SU-DHL-6 (cell line): ENCODE measurements at regions not wholly inside any gene's neighbourhood (a gene's known extent, or its start where the extent isn't known, plus 50 kb on each side); places are given as distances from the start of the nearest gene placed in this dataset.

Experiments used
- EZH2phosphoT487 ChIP-seq: fragments of 200-600 bp; sonication (generic), shearing (Covaris generic); conservative IDR thresholded peaks from 2 replicates; pipeline ENCODE4 v1.6.1; 2018; ENCODE audit warnings: mild to moderate bottlenecking, antibody characterized with exemption, low read length, moderate library complexity, mixed read lengths
- TF ChIP-seq, protein P1 (sequence below): fragments of 200-600 bp; sonication (generic); IDR thresholded peaks from one replicate; pipeline ENCODE4 v1.5.1; 2017; ENCODE audit warnings: antibody characterized with exemption, mild to moderate bottlenecking, low read length, moderate library complexity; ENCODE audit not compliant: insufficient read depth, poor library complexity, severe bottlenecking

DNA sequence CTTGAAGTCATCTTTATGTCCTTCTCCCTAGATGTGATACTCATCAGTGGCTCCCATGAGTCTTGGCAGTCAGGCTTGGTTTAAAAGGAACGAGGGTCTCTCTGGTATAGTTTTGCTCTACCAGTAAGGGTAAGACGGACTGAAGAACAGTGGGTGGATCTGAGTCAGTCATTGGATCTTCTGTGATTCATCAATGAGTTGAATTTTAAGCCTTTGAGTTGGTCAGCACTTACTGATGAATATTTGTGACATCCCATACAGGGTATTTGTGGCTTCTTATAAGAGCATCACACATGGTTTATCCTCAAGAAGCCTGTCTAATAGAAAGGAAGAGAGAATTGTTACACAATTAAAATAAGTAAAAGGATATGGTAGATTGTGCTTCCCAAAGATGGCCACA lies 87.3 kb upstream of the NAMPT start:
- TF ChIP-seq, protein P1, sequence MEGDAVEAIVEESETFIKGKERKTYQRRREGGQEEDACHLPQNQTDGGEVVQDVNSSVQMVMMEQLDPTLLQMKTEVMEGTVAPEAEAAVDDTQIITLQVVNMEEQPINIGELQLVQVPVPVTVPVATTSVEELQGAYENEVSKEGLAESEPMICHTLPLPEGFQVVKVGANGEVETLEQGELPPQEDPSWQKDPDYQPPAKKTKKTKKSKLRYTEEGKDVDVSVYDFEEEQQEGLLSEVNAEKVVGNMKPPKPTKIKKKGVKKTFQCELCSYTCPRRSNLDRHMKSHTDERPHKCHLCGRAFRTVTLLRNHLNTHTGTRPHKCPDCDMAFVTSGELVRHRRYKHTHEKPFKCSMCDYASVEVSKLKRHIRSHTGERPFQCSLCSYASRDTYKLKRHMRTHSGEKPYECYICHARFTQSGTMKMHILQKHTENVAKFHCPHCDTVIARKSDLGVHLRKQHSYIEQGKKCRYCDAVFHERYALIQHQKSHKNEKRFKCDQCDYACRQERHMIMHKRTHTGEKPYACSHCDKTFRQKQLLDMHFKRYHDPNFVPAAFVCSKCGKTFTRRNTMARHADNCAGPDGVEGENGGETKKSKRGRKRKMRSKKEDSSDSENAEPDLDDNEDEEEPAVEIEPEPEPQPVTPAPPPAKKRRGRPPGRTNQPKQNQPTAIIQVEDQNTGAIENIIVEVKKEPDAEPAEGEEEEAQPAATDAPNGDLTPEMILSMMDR = no peak
- TF ChIP-seq EZH2phosphoT487 = no peak
